ENCODE measurements at regions not wholly inside any gene's neighbourhood (a gene's known extent, or its start where the extent isn't known, plus 50 kb on each side); places are given as distances from the start of the nearest gene placed in this dataset.

- intact Hi-C loops (cut with DNase I), result no loop called here
- no peak for TF ChIP-seq CTCF (IDR thresholded peaks at IDR 0.05)
- TF ChIP-seq POLR2AphosphoS5 (IDR thresholded peaks at IDR 0.05; ENCODE audit: insufficient read depth in 1 of 2, low read depth in 1 of 2), result no peak
- no peak for TF ChIP-seq POLR2A (IDR thresholded peaks at IDR 0.05)
- no peak overlapping the region for H3K4me3 ChIP-seq
- no peak overlapping the region for H3K27ac ChIP-seq
- no peaks in the 10 kb centered on the region for H3K9me3 ChIP-seq
- H3K27me3 ChIP-seq, result no peaks in the 10 kb centered on the region
- DNase-seq (ENCODE audit: extremely low spot score in 2 of 2), result no peak
- H3K4me1 ChIP-seq, result no peaks in the 10 kb centered on the region
- no peaks in the 10 kb centered on the region for H3K36me3 ChIP-seq
Observed at GRCh38 chr7:124124201-124124600, 91.3 kb upstream of the TMEM229A start.

- no peak overlapping the region for H3K27ac ChIP-seq
- no peaks in the 10 kb centered on the region for H3K4me1 ChIP-seq
- no peaks in the 10 kb centered on the region for H3K36me3 ChIP-seq
- H3K27me3 ChIP-seq, result no peaks in the 10 kb centered on the region
- no peak for TF ChIP-seq POLR2A (IDR thresholded peaks at IDR 0.05)
- no peak for TF ChIP-seq CTCF (IDR thresholded peaks at IDR 0.05)
- TF ChIP-seq POLR2AphosphoS5 (IDR thresholded peaks at IDR 0.05; ENCODE audit: insufficient read depth in 1 of 2, low read depth in 1 of 2), result no peak
- intact Hi-C loops (cut with DNase I), result no loop called here
- H3K9me3 ChIP-seq, result no peaks in the 10 kb centered on the region
- no peak for DNase-seq (ENCODE audit: extremely low spot score in 2 of 2)
- no peak overlapping the region for H3K4me3 ChIP-seq
Observed at GRCh38 chr7:124120911-124121310, 88.0 kb upstream of the TMEM229A start.

- H3K9me3 ChIP-seq, result no peaks in the 10 kb centered on the region
- DNase-seq (ENCODE audit: extremely low spot score in 2 of 2), result no peak
- TF ChIP-seq POLR2A (IDR thresholded peaks at IDR 0.05), result no peak
- no peak for TF ChIP-seq POLR2AphosphoS5 (IDR thresholded peaks at IDR 0.05; ENCODE audit: insufficient read depth in 1 of 2, low read depth in 1 of 2)
- no peak for TF ChIP-seq CTCF (IDR thresholded peaks at IDR 0.05)
- H3K36me3 ChIP-seq, result no peaks in the 10 kb centered on the region
- intact Hi-C loops (cut with DNase I), result no loop called here
- H3K27me3 ChIP-seq, result no peaks in the 10 kb centered on the region
- H3K4me3 ChIP-seq, result no peak overlapping the region
- no peak overlapping the region for H3K27ac ChIP-seq
- no peaks in the 10 kb centered on the region for H3K4me1 ChIP-seq
Observed at GRCh38 chr7:124113045-124113444, 80.2 kb upstream of the TMEM229A start.

- H3K36me3 ChIP-seq, result no peaks in the 10 kb centered on the region
- H3K4me3 ChIP-seq, result no peak overlapping the region
- no peak for DNase-seq (ENCODE audit: extremely low spot score in 2 of 2)
- no peak for TF ChIP-seq CTCF (IDR thresholded peaks at IDR 0.05)
- TF ChIP-seq POLR2A (IDR thresholded peaks at IDR 0.05), result no peak
- TF ChIP-seq POLR2AphosphoS5 (IDR thresholded peaks at IDR 0.05; ENCODE audit: insufficient read depth in 1 of 2, low read depth in 1 of 2), result no peak
- no peaks in the 10 kb centered on the region for H3K4me1 ChIP-seq
- no peak overlapping the region for H3K27ac ChIP-seq
- no peaks in the 10 kb centered on the region for H3K9me3 ChIP-seq
- no peaks in the 10 kb centered on the region for H3K27me3 ChIP-seq
- intact Hi-C loops (cut with DNase I), result no loop called here
Observed at GRCh38 chr7:124106575-124106974, 73.7 kb upstream of the TMEM229A start.

- intact Hi-C loops (cut with DNase I), result no loop called here
Observed at GRCh38 chr7:124101173-124101768, 68.4 kb upstream of the TMEM229A start.

More at GRCh38 chr7:124101173-124101768, 68.4 kb upstream of the TMEM229A start:
- no peak for DNase-seq (ENCODE audit: extremely low spot score in 2 of 2)
- Histone ChIP-seq H3K36me3 (no peaks in the 10 kb centered on the region), H3K27me3 (no peaks in the 10 kb centered on the region), H3K4me3 (no peak overlapping the region), H3K9me3 (no peaks in the 10 kb centered on the region), H3K27ac (no peak overlapping the region), H3K4me1 (no peaks in the 10 kb centered on the region)
- TF ChIP-seq POLR2A (IDR thresholded peaks at IDR 0.05) (no peak), CTCF (IDR thresholded peaks at IDR 0.05) (no peak), POLR2AphosphoS5 (IDR thresholded peaks at IDR 0.05; ENCODE audit: insufficient read depth in 1 of 2, low read depth in 1 of 2) (no peak)

Measured in vagina (tissue), 2 donors.